Right kidney (tissue), 1 donor: ENCODE measurements at regions not wholly inside any gene's neighbourhood (a gene's known extent, or its start where the extent isn't known, plus 50 kb on each side); places are given as distances from the start of the nearest gene placed in this dataset.
"Not testable (repeated sequence)": the region's sequence is repeated elsewhere in the genome, so short reads cannot be mapped to it uniquely, and the experiment has no call there.

Source experiments
- DNase-seq: peaks from one replicate; pipeline ENCODE4 v3.0.0-alpha.2; 2016

GRCh38 chr20:16864069-16864468 is 115.9 kb downstream of the OTOR start:
- DNase-seq: no peak

GRCh38 chr20:16864963-16865362 is 116.8 kb downstream of the OTOR start:
- no peak for DNase-seq

GRCh38 chr20:16865406-16865805 is 117.2 kb downstream of the OTOR start:
- DNase-seq: no peak

- DNase-seq: not testable (repeated sequence)
Measured at GRCh38 chr20:16873124-16873523, 125.0 kb downstream of the OTOR start.

- DNase-seq: no peak
Measured at GRCh38 chr20:16877053-16877554, 128.9 kb downstream of the OTOR start.

GRCh38 chr20:16885746-16886145 is 137.6 kb downstream of the OTOR start:
- DNase-seq: no peak

GRCh38 chr20:16898433-16898832 is 150.3 kb downstream of the OTOR start:
- no peak for DNase-seq

GRCh38 chr20:16902662-16903061 is 154.5 kb downstream of the OTOR start:
- DNase-seq: no peak

GRCh38 chr20:16904751-16905150 is 156.6 kb downstream of the OTOR start:
- DNase-seq: no peak

GRCh38 chr20:16914277-16914676 is 166.1 kb downstream of the OTOR start:
- no peak for DNase-seq

GRCh38 chr20:16916165-16916564 is 168.0 kb downstream of the OTOR start:
- DNase-seq: no peak

- DNase-seq: no peak
Measured at GRCh38 chr20:16917636-16918035, 169.5 kb downstream of the OTOR start.

- DNase-seq: no peak
Measured at GRCh38 chr20:16918366-16918765, 170.2 kb downstream of the OTOR start.

GRCh38 chr20:16919841-16920240 is 171.7 kb downstream of the OTOR start:
- no peak for DNase-seq

GRCh38 chr20:16922834-16923233 is 174.7 kb downstream of the OTOR start:
- DNase-seq: no peak

GRCh38 chr20:16926626-16927430 is 178.7 kb downstream of the OTOR start:
- DNase-seq: no peak

GRCh38 chr20:16929756-16930155 is 181.6 kb downstream of the OTOR start:
- no peak for DNase-seq

GRCh38 chr20:16930656-16931055 is 182.5 kb downstream of the OTOR start:
- no peak for DNase-seq

GRCh38 chr20:16939051-16939450 is 190.9 kb downstream of the OTOR start:
- DNase-seq: no peak

GRCh38 chr20:16940701-16941100 is 192.5 kb downstream of the OTOR start:
- DNase-seq: no peak

- no peak for DNase-seq
Measured at GRCh38 chr20:16942051-16942450, 193.9 kb downstream of the OTOR start.

- no peak for DNase-seq
Measured at GRCh38 chr20:16942756-16943155, 194.6 kb downstream of the OTOR start.

- no peak for DNase-seq
Measured at GRCh38 chr20:16944745-16945144, 196.6 kb downstream of the OTOR start.

GRCh38 chr20:16945619-16946018 is 197.5 kb downstream of the OTOR start:
- DNase-seq: no peak
